Erythroblast (primary cell): ENCODE measurements at regions not wholly inside any gene's neighbourhood (a gene's known extent, or its start where the extent isn't known, plus 50 kb on each side); places are given as distances from the start of the nearest gene placed in this dataset.

Source experiments
- GATA1 ChIP-seq: IDR thresholded peaks from 2 replicates; pipeline ENCODE4 v1.6.1; 2011; ENCODE audit warnings: low read depth, mild to moderate bottlenecking, control low read depth, low read length, moderate library complexity
- POLR2A ChIP-seq: IDR thresholded peaks from 2 replicates; pipeline ENCODE4 v1.6.1; 2011; ENCODE audit warnings: mild to moderate bottlenecking, low read length

GRCh38 chr1:198007011-198007410 lies 89.8 kb downstream of the LHX9 start:
- TF ChIP-seq POLR2A, result no peak
- TF ChIP-seq GATA1, result no peak
